Duodenal mucosa (tissue), 2 donors: ENCODE measurements at regions not wholly inside any gene's neighbourhood (a gene's known extent, or its start where the extent isn't known, plus 50 kb on each side); places are given as distances from the start of the nearest gene placed in this dataset.

Source experiments
- H3K27ac ChIP-seq: one replicate; pipeline ENCODE4 v1.7.0; 2013; ENCODE audit warnings: low read depth, low read length
- H3K27me3 ChIP-seq, 2 donors: one replicate each; pipeline ENCODE4 v1.7.0; 2013; ENCODE audit warnings: low read length in 2 of 2, control low read depth in 1 of 2; ENCODE audit not compliant: insufficient read depth in 2 of 2, control insufficient read depth in 1 of 2
- H3K36me3 ChIP-seq, 2 donors: one replicate each; pipeline ENCODE4 v1.7.0; 2013; ENCODE audit warnings: low read length in 2 of 2, control low read depth in 1 of 2; ENCODE audit not compliant: insufficient read depth in 2 of 2, control insufficient read depth in 1 of 2
- H3K4me1 ChIP-seq, 2 donors: one replicate each; pipeline ENCODE4 v1.7.0; 2013; ENCODE audit warnings: low read length in 2 of 2, control low read depth in 1 of 2; ENCODE audit not compliant: insufficient read depth in 2 of 2, control insufficient read depth in 1 of 2
- H3K4me3 ChIP-seq, 2 donors: one replicate each; pipeline ENCODE4 v1.7.0; 2013; ENCODE audit warnings: low read length in 2 of 2, low read depth in 1 of 2
- H3K9ac ChIP-seq, 2 donors: one replicate each; pipeline ENCODE4 v1.7.0; 2013; ENCODE audit warnings: low read length in 2 of 2, low read depth in 1 of 2
- H3K9me3 ChIP-seq, 2 donors: one replicate each; pipeline ENCODE4 v1.7.0; 2013; ENCODE audit warnings: low read length in 2 of 2, control low read depth in 1 of 2; ENCODE audit not compliant: control insufficient read depth in 1 of 2

DNA sequence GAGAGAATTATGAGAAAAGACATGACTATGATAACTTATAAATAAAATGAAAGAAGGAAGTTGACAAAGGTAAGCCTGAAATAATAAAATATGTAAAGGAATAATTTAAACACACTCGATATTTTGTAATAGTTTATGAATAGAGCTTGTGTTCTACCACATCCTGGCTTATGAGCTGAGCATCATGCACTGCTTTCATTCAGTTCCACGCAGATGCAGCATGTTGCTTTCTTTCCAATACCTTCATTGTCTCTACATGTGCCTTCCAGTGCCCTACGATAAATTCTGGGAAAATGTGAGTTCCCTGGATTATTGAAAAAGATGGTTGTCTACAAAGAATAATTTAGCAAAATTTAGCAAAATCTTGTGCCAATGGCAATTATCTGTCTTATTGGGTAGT is 398.9 kb upstream of the SEMA3C start:
- Histone ChIP-seq H3K9ac (no peak overlapping the region), H3K27ac (no peak overlapping the region), H3K27me3 (no peaks in the 10 kb centered on the region), H3K4me3 (no peak overlapping the region), H3K36me3 (no peaks in the 10 kb centered on the region), H3K9me3 (no peaks in the 10 kb centered on the region), H3K4me1 (no peaks in the 10 kb centered on the region)

DNA sequence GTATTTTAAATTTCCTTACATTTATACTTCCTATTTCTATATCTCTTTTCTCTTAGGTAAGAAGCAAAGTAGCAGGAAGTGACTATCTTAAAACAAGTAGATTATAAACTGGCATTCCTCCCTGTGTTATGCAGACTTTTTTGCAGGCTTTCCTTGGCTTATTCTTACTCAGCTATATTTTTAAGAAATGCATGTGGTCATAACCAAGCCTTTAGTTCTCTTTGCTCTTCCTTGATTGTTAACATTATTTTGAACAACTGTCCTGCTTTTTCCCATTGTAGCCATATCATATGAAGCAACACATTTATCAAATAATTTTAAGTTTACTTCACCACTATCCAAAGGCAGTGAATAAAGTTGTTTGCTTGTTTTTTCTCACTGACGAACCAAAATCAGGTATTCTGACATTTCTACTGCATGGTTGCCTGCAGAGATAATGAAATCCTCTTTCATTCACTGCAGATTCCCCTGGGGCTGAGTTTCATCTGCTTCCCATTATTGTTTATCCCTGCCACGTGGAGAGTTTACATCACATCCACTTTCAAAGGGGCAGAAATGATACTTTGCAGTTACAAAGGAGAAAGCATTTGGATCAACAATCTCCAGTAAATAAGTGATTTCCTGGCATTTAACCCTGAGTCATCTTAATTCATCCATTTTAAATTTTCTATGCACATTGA is 389.9 kb upstream of the SEMA3C start:
- Histone ChIP-seq H3K9me3 (no peaks in the 10 kb centered on the region), H3K4me1 (no peaks in the 10 kb centered on the region), H3K9ac (no peak overlapping the region), H3K36me3 (no peaks in the 10 kb centered on the region), H3K4me3 (no peak overlapping the region), H3K27ac (no peak overlapping the region), H3K27me3 (no peaks in the 10 kb centered on the region)

DNA sequence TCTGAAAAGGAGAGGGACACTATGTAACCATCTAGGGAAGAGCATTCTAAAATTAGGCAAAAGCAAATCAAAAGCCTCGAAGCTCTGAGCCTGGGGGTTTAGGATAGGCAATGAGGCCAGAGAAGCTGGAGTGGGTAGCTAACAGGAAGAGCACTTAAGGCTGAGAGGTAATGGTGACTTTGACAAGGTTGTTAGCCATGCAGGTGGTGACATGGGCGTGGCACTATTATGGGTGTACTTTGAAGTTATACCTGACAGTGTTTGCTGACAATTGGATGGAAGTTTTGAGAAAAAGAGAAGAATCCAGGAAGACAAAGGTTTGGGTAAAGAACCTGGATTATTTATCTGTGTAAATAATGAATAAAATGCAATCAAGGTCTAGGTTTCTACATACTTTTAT is 383.0 kb upstream of the SEMA3C start:
- Histone ChIP-seq H3K4me1 (peaks cover 0 to 32% of the 10 kb centered on the region in 2 donors), H3K4me3 (no peak overlapping the region), H3K9me3 (no peaks in the 10 kb centered on the region), H3K27me3 (no peaks in the 10 kb centered on the region), H3K36me3 (no peaks in the 10 kb centered on the region), H3K27ac (no peak overlapping the region), H3K9ac (no peak overlapping the region)

DNA sequence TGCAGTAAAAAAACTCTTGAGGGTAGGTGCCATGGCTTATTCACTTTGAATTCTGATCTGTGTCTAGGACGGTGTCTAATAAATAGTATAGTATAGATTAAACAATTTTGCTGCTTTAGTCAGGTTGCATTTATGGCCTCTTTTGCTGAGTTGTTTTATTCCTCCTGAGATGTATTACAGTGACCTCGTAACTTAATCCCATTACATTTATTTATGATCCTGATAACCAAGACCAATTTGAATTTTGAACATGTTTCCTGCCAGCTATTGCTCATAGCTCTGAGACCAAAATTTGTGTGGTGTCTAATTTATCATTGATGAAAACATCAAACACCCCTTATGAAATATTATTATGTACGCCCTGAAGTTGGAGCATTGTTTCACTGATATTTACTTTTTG is 381.9 kb upstream of the SEMA3C start:
- H3K4me3 ChIP-seq = no peak overlapping the region
- H3K9me3 ChIP-seq = no peaks in the 10 kb centered on the region
- H3K27me3 ChIP-seq = no peaks in the 10 kb centered on the region
- H3K27ac ChIP-seq = no peak overlapping the region
- H3K36me3 ChIP-seq = no peaks in the 10 kb centered on the region
- peaks cover 0 to 32% of the 10 kb centered on the region in 2 donors for H3K4me1 ChIP-seq
- H3K9ac ChIP-seq = no peak overlapping the region

DNA sequence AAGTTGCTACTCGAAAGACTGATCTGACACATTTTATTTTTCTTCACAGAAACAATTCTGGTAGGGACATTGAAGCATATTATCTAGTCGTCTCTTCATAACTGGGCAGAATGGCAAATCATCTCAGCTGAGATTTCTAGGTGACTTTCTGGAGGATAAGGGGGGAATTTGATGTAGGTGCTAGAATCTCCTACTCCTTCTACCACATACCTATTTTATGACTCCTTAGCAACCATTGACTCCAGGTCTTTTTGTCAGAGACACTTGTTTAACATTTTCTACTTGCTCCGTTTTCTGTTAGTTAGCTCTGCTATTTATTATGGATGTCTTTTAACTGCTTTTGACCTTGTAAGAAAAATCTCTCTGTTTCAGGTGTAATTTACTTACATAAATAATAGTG is 380.9 kb upstream of the SEMA3C start:
- no peak overlapping the region for H3K27ac ChIP-seq
- no peaks in the 10 kb centered on the region for H3K36me3 ChIP-seq
- peaks cover 0 to 32% of the 10 kb centered on the region in 2 donors for H3K4me1 ChIP-seq
- H3K27me3 ChIP-seq = no peaks in the 10 kb centered on the region
- no peak overlapping the region for H3K9ac ChIP-seq
- H3K4me3 ChIP-seq = no peak overlapping the region
- H3K9me3 ChIP-seq = no peaks in the 10 kb centered on the region

DNA sequence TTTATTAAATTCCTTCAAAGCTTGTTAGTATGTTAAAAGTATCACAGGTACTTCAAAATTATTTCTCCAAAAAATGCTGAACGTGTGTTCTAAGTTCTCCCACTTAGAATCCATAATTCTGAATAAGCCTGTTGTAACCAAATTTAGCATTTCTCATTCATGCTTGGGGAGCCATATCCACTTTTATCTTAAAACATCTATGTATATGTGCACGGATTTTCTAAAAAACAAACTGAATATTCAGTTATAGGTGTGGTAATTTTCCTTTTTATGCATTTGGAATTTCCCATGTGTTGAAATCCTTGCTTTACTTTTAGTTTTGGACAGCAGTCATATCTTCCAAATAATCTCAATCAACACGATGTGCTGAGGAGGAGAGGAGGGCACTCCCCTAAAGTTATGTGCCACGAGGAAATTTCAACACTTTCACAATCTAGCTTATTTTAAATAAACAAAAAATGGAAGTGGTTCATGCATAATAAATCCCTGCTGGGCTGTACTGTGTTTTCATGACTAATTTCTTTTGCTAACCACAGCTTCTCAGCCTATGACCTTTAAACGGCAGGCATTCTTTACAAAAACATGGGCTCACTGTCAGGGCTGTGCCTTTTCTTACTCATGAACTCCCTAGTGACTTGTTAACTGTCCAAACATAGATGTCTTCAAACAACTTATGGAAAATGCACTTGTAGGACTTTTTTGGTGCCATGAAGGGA is 380.3 kb upstream of the SEMA3C start:
- no peak overlapping the region for H3K9ac ChIP-seq

DNA sequence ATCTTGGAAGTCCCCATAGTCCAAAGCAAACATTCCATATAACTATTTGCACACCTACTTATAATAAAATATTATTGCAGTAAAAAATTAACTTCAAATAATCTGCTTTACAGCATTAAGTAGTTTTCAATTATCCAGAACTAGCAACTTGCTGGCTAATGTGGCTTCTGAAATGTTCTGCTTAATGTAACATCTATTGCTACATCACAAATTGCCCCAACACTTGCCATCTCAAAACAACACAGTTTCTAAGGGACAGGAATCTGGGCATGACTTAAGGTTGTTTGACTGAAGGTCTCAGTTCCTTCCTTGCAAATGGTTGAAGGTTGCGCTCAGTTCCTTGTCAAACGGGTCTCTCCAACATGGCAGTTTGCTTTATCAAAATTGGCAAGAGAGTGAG is 378.5 kb upstream of the SEMA3C start:
- Histone ChIP-seq H3K36me3 (no peaks in the 10 kb centered on the region), H3K9me3 (no peaks in the 10 kb centered on the region), H3K27me3 (no peaks in the 10 kb centered on the region), H3K27ac (no peak overlapping the region), H3K9ac (no peak overlapping the region), H3K4me3 (no peak overlapping the region), H3K4me1 (peaks cover 0 to 34% of the 10 kb centered on the region in 2 donors)

More for the DNA sequence above, 380.3 kb upstream of the SEMA3C start:
- Histone ChIP-seq H3K9me3 (no peaks in the 10 kb centered on the region), H3K27me3 (no peaks in the 10 kb centered on the region), H3K27ac (no peak overlapping the region), H3K4me3 (no peak overlapping the region), H3K4me1 (peaks cover 0 to 32% of the 10 kb centered on the region in 2 donors), H3K36me3 (no peaks in the 10 kb centered on the region)

DNA sequence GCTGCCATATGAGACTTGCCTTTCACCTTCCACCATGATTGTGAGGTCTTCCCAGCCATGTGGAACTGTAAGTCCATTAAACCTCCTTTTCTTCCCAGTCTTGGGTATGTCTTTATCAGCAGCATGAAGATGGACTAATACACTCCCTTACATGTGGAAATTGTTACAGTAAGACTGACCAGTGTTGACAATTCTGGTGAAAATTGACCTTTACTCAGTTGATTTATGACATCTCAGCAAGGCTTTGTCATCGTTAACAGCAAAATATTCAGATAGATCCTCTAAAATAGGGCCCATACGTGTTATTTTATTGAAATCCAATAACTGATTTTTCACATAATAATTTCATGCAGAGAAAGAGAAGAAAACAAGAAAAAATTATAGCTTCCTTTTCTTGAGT is 377.9 kb upstream of the SEMA3C start:
- Histone ChIP-seq H3K27ac (no peak overlapping the region), H3K4me3 (no peak overlapping the region), H3K9ac (no peak overlapping the region)

DNA sequence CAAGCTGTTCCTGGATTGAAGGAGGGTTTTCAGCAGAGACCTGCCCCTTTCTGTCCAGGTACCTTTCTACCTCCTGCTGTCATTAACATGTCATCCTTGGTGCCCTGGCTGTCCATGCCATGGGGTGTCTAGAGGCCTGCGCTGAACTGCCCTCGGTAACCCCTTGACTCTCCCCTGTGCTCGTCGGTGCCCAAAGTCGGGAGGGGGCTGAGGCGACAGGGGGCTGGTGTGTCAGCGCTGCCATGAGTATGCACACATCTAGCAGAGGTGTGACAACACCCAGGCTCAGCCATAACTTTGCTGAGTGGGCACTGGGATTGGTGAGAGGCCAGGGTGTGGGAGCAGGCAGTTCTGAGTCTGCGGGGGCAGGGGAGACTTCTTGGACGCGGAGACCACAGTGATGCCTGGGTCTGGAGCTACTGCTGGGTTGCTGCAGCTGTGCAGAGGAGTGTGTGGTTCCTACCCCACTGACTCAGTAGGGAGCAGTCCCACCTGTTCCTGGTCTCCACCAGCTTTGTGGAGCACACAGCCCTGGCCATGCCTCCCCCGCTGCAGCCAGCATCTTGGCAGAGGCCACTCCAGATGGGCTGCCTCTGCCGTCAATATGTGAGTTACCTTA is 376.2 kb upstream of the SEMA3C start:
- H3K4me3 ChIP-seq = no peak overlapping the region
- no peak overlapping the region for H3K9ac ChIP-seq

More for the DNA sequence above, 377.9 kb upstream of the SEMA3C start:
- Histone ChIP-seq H3K36me3 (no peaks in the 10 kb centered on the region), H3K27me3 (no peaks in the 10 kb centered on the region), H3K9me3 (no peaks in the 10 kb centered on the region), H3K4me1 (peaks cover 0 to 31% of the 10 kb centered on the region in 2 donors)

DNA sequence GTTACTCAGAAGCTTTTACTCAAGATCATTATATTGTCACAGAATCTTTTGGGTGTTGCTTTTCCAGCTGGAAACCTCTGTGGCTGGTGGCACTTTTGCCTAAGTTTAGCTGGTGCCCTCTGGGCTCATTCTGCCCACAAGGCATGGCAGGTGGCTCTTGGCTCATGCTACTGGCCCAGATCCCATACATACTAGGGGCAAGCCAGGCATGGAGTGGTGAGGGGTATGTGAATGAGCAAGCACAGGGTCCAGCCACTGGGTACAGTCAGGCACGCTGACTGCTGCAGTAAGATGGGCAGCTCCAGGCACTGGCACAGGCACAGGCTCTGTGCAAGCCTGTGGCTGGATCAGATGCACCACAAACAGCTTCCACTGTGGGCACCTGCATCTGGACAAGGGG is 375.0 kb upstream of the SEMA3C start:
- H3K27ac ChIP-seq = no peak overlapping the region
- H3K4me3 ChIP-seq = no peak overlapping the region

More for the DNA sequence above, 376.2 kb upstream of the SEMA3C start:
- Histone ChIP-seq H3K4me1 (peaks cover 0 to 28% of the 10 kb centered on the region in 2 donors), H3K9me3 (no peaks in the 10 kb centered on the region), H3K27me3 (no peaks in the 10 kb centered on the region), H3K36me3 (no peaks in the 10 kb centered on the region), H3K27ac (no peak overlapping the region)

More for the DNA sequence above, 375.0 kb upstream of the SEMA3C start:
- Histone ChIP-seq H3K9me3 (no peaks in the 10 kb centered on the region), H3K4me1 (peaks cover 0 to 17% of the 10 kb centered on the region in 2 donors), H3K9ac (no peak overlapping the region), H3K27me3 (no peaks in the 10 kb centered on the region), H3K36me3 (no peaks in the 10 kb centered on the region)
